PC-3 (cell line): ENCODE measurements at regions not wholly inside any gene's neighbourhood (a gene's known extent, or its start where the extent isn't known, plus 50 kb on each side); places are given as distances from the start of the nearest gene placed in this dataset.

ENCODE experiments used
- CTCF ChIP-seq: fragments of 300-600 bp; sonication (generic); conservative IDR thresholded peaks from 2 replicates; pipeline ENCODE4 v1.5.1; 2017; ENCODE audit warnings: antibody characterized with exemption, low read depth, mild to moderate bottlenecking, low read length
- EZH2 ChIP-seq: fragments of 300-600 bp; sonication (generic); IDR thresholded peaks from one replicate; pipeline ENCODE4 v1.6.1; 2017; ENCODE audit warnings: antibody characterized with exemption, mild to moderate bottlenecking, low read length; ENCODE audit not compliant: unreplicated experiment
- EZH2phosphoT487 ChIP-seq: fragments of 300-600 bp; sonication (generic); IDR thresholded peaks from 2 replicates; pipeline ENCODE4 v1.6.1; 2018; ENCODE audit warnings: mild to moderate bottlenecking, antibody characterized with exemption, low read length, borderline replicate concordance

- TF ChIP-seq CTCF (no peak), EZH2 (no peak), EZH2phosphoT487 (no peak)
These were observed 190.6 kb downstream of the TMX1 start for GRCh38 chr14:51430633-51431032.
